MCF 10A (cell line): ENCODE measurements at regions not wholly inside any gene's neighbourhood (a gene's known extent, or its start where the extent isn't known, plus 50 kb on each side); places are given as distances from the start of the nearest gene placed in this dataset.

Experiments
- BruUV-seq: library from RNA; stranded (reverse); fragments of 400-500 nt; replicated peaks from 2 replicates; lab custom pipeline; 2021; lab: Mats Ljungman, UMichigan
- CTCF ChIA-PET: fragments of 300-600 bp; sonication (Branson Sonifier 250); formaldehyde crosslinking; extraction: SDS; loops from one replicate; lab custom pipeline; 2021; ENCODE audit warnings: antibody characterized with exemption, inconsistent platforms; lab: Yijun Ruan, JAX
- POLR2A ChIA-PET: fragments of 300-600, 350-650 bp; sonication (Branson Sonifier 250); formaldehyde crosslinking; extraction: SDS; loops from one replicate; lab custom pipeline; 2020; ENCODE audit warnings: antibody characterized with exemption, inconsistent platforms; lab: Yijun Ruan, JAX
- DNase-seq: peaks from one replicate; pipeline ENCODE4 v3.0.0-alpha.2; 2018; ENCODE audit not compliant: unreplicated experiment
- H3K27ac Mint-ChIP-seq: one replicate; pipeline ENCODE4 v1.8.0; 2022; ENCODE audit warnings: mild to moderate bottlenecking, low read depth, mixed read lengths; ENCODE audit not compliant: unreplicated experiment
- H3K27me3 Mint-ChIP-seq: one replicate; pipeline ENCODE4 v1.8.0; 2022; ENCODE audit warnings: mixed read lengths; ENCODE audit not compliant: insufficient read depth, unreplicated experiment
- H3K36me3 Mint-ChIP-seq: one replicate; pipeline ENCODE4 v1.8.0; 2022; ENCODE audit warnings: mild to moderate bottlenecking, moderate library complexity, mixed read lengths; ENCODE audit not compliant: insufficient read depth, unreplicated experiment
- H3K4me1 Mint-ChIP-seq: one replicate; pipeline ENCODE4 v1.8.0; 2022; ENCODE audit warnings: mixed read lengths; ENCODE audit not compliant: insufficient read depth, unreplicated experiment
- H3K4me3 Mint-ChIP-seq: one replicate; pipeline ENCODE4 v1.8.0; 2022; ENCODE audit warnings: mild to moderate bottlenecking, moderate library complexity, mixed read lengths; ENCODE audit not compliant: unreplicated experiment
- H3K9me3 Mint-ChIP-seq: one replicate; pipeline ENCODE4 v1.8.0; 2022; ENCODE audit warnings: mixed read lengths; ENCODE audit not compliant: unreplicated experiment
- CTCF ChIP-seq: fragments of 200-600 bp; IDR thresholded peaks from one replicate; pipeline ENCODE4 v1.8.0; 2022; ENCODE audit warnings: antibody characterized with exemption, mild to moderate bottlenecking; ENCODE audit not compliant: unreplicated experiment
- intact Hi-C: fragments of 100-400 bp; cut with micrococcal nuclease; formaldehyde crosslinking; loops from 2 replicates; pipeline ENCODE4 v1.14.1; 2022

DNA sequence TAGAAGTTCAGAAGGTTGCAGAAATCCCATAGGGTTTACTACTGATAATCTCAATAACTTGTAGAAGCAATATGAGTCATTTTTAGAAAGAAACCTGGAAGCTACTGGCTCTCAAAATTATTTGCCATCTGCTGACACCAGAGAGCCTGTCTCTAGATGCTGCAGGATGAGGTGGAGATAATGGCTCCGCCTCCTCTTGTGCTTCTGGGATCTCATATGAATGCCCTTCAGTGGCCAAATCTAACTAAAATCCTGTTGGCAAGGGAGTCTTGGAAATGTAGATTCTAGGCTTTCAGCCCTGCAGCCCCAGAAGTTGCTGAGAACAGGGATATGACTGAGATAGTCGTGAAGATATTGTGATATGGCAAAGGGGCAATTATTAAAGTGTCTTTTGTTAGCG is 348.1 kb downstream of the CCSER2 start:
- intact Hi-C loops, result no loop called here
- BruUV-seq, result no TSS peak
- no peaks in the 10 kb centered on the region for H3K27me3 Mint-ChIP-seq
- no peaks in the 10 kb centered on the region for H3K4me1 Mint-ChIP-seq
- H3K27ac Mint-ChIP-seq, result no peak overlapping the region
- no peaks in the 10 kb centered on the region for H3K9me3 Mint-ChIP-seq
- TF ChIP-seq CTCF, result no peak
- no peaks in the 10 kb centered on the region for H3K36me3 Mint-ChIP-seq
- no peak for DNase-seq
- no peak overlapping the region for H3K4me3 Mint-ChIP-seq
- ChIA-PET POLR2A (interaction anchor here (0.6 kb wide), 1 partner anchor 48 kb away, joined by 3 read pairs; no protein-coding TSS in a partner anchor), CTCF (interaction anchor here (0.8 kb wide), 1 partner anchor 26 kb away, joined by 3 read pairs; no protein-coding TSS in a partner anchor)

DNA sequence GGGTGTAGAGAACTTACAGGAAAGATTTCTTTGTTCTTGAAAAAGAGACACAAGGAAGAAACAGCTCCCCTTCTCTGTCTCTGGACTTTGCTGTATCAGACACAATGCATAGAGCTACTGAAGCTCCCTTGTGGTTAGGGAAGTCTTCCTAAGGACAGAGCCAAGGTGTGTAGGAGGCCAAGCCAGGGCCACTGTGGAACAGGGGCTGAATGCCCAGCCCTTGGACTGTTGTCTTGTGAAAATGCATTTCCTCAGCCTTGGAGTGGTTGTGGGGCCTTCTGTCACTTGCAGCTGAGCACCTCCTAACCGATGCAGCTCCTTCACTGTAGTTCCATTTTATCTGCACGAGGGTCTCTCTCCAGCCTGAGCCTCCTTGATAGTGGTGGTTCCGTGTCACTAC is 353.4 kb downstream of the CCSER2 start:
- BruUV-seq, result no TSS peak
- Mint-ChIP-seq H3K27me3 (no peaks in the 10 kb centered on the region), H3K9me3 (no peaks in the 10 kb centered on the region), H3K4me3 (no peak overlapping the region), H3K36me3 (no peaks in the 10 kb centered on the region), H3K27ac (no peak overlapping the region), H3K4me1 (no peaks in the 10 kb centered on the region)
- ChIA-PET POLR2A (no interaction called here), CTCF (no interaction called here)
- no peak for DNase-seq
- TF ChIP-seq CTCF, result no peak
- intact Hi-C loops, result no loop called here

GRCh38 chr10:84683550-84683949 is 355.2 kb downstream of the CCSER2 start:
- no peaks in the 10 kb centered on the region for H3K36me3 Mint-ChIP-seq
- no peak for TF ChIP-seq CTCF
- DNase-seq, result no peak
- BruUV-seq, result no TSS peak
- ChIA-PET POLR2A (no interaction called here), CTCF (interaction anchor here (1.0 kb wide), 1 partner anchor 25 kb away, joined by 3 read pairs; no protein-coding TSS in a partner anchor)
- intact Hi-C loops, result no loop called here
- H3K27me3 Mint-ChIP-seq, result no peaks in the 10 kb centered on the region
- H3K4me3 Mint-ChIP-seq, result no peak overlapping the region
- no peaks in the 10 kb centered on the region for H3K4me1 Mint-ChIP-seq
- no peak overlapping the region for H3K27ac Mint-ChIP-seq
- no peaks in the 10 kb centered on the region for H3K9me3 Mint-ChIP-seq

DNA sequence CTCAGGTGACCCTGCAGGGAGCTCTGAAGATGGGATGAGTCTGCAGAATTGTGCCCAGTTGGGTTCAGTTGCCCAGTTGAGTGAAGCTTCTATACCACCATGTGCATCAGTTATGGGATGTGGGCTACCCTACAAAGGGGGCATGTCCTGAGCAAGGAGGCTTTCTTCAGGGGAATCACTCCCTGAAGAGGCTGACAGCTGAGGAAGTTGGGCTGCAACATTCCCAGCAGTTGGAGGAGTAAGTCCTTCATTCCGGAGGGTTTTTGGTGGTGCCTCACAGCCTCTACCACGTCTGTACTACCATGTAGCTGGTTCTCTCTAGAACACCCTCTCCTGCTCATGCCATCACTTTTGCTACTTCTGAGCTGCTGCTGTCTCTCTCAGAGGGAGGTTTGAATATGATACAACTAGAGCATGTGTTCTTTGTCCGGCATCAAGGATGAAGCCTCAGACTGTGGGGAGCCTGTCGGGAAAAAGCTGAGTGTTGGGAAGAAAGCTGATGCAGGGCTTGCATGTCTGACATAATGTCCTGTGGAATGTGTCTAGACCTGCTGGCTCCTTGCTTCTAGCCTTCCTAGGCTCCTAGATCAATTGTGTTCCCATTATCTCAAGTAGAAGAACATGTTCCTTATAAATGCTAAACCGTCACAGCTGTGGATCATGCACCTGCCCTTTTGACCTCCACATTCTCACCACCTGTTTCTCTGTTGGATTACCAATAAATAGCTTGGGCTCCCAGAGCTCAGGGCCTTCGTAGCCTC is 355.8 kb downstream of the CCSER2 start:
- no TSS peak for BruUV-seq
- no peaks in the 10 kb centered on the region for H3K27me3 Mint-ChIP-seq
- H3K27ac Mint-ChIP-seq, result no peak overlapping the region
- no peak overlapping the region for H3K4me3 Mint-ChIP-seq
- no peaks in the 10 kb centered on the region for H3K4me1 Mint-ChIP-seq
- no peak for DNase-seq
- H3K9me3 Mint-ChIP-seq, result no peaks in the 10 kb centered on the region
- TF ChIP-seq CTCF, result no peak
- CTCF ChIA-PET, result interaction anchor here (0.9 to 1.0 kb wide), 2 partner anchors 13 to 26 kb away, joined by 3 read pairs; no protein-coding TSS in a partner anchor
- intact Hi-C loops, result no loop called here
- no peaks in the 10 kb centered on the region for H3K36me3 Mint-ChIP-seq
- POLR2A ChIA-PET, result no interaction called here
